Breast epithelium (tissue), 4 donors: ENCODE measurements at regions not wholly inside any gene's neighbourhood (a gene's known extent, or its start where the extent isn't known, plus 50 kb on each side); places are given as distances from the start of the nearest gene placed in this dataset.
"Not testable (repeated sequence)": the region's sequence is repeated elsewhere in the genome, so short reads cannot be mapped to it uniquely, and the experiment has no call there.

Experiments used
- DNase-seq, 2 donors: peaks; one replicate each; pipeline ENCODE4 v3.0.0-alpha.2; 2019; ENCODE audit warnings: low spot score in 2 of 2
- H3K27ac ChIP-seq, 2 donors: fragments of 200-600 bp; sonication (generic) in 1 of 2; one replicate each; pipeline ENCODE4 v1.5.1; 2016 to 2019; ENCODE audit warnings: mild to moderate bottlenecking in 1 of 2
- H3K27me3 ChIP-seq, 2 donors: fragments of 200-600 bp; sonication (generic) in 1 of 2; one replicate each; pipeline versions ENCODE4 v1.5.1 to v1.6.0; 2017 to 2019; ENCODE audit warnings: control low read depth in 1 of 2, mild to moderate bottlenecking in 1 of 2
- H3K36me3 ChIP-seq: fragments of 200-600 bp; one replicate; pipeline ENCODE4 v1.5.1; 2019
- H3K4me1 ChIP-seq, 2 donors: fragments of 200-600 bp; sonication (generic); one replicate each; pipeline ENCODE4 v1.5.1; 2016 to 2019; ENCODE audit warnings: control low read depth in 1 of 2
- H3K4me3 ChIP-seq, 3 donors: fragments of 200-600 bp; sonication (generic); 1 replicate in 2 of 3; 2 replicates in 1 of 3; pipeline ENCODE4 v1.5.1; 2016 to 2019; ENCODE audit warnings: mild to moderate bottlenecking in 3 of 3, moderate library complexity in 2 of 3
- H3K9me3 ChIP-seq, 2 donors: fragments of 200-600 bp; sonication (generic) in 1 of 2; one replicate each; pipeline ENCODE4 v1.5.1; 2016 to 2019; ENCODE audit warnings: control low read depth in 1 of 2
- CTCF ChIP-seq, 3 donors: fragments of 450-650 bp; IDR thresholded peaks; one replicate each; pipeline ENCODE4 v1.5.1; 2016 to 2017; ENCODE audit warnings: antibody characterized with exemption in 3 of 3, mild to moderate bottlenecking in 3 of 3, moderate library complexity in 3 of 3
- POLR2A ChIP-seq: fragments of 450-650 bp; IDR thresholded peaks from one replicate; pipeline ENCODE4 v1.6.1; 2016; ENCODE audit warnings: antibody characterized with exemption, mild to moderate bottlenecking, moderate library complexity
- POLR2AphosphoS5 ChIP-seq, 3 donors: sonication (generic); formaldehyde crosslinking; IDR thresholded peaks; one replicate each; pipeline ENCODE4 v1.6.1; 2017; ENCODE audit warnings: antibody characterized with exemption in 3 of 3
- intact Hi-C: fragments of 100-400 bp; cut with DNase I; formaldehyde crosslinking; loops from one replicate; pipeline ENCODE4 v1.15.1; 2023; ENCODE audit warnings: low total_unique reads

DNA sequence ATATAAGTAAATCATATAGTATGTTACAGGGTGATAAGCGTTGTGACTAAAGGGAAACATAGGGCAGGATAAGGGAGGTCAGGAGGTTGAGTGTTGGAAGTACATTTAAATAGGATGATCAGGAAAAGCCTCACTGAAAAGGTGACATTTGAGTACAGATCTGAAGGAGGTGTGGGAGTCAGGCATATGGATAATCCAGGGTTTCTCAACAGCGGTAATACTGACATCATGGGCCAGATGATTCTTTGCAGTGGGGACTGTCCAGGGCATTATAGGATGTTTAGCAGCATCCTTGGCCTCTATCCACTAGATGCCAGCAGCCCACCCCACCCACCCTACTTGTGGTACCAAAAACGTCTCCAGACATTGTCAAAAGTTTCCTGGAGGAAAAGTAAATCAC is 292.6 kb upstream of the PREP start:
- no peak for DNase-seq
- Histone ChIP-seq H3K4me3 (no peak overlapping the region), H3K9me3 (no peaks in the 10 kb centered on the region), H3K27me3 (no peaks in the 10 kb centered on the region), H3K27ac (no peak overlapping the region), H3K36me3 (no peaks in the 10 kb centered on the region), H3K4me1 (peaks cover 0 to 6% of the 10 kb centered on the region in 2 donors)
- intact Hi-C loops: no loop called here
- no peak for TF ChIP-seq POLR2AphosphoS5 (IDR thresholded peaks at IDR 0.05)
- no peak for TF ChIP-seq CTCF (IDR thresholded peaks at IDR 0.05)
- TF ChIP-seq POLR2A: no peak

GRCh38 chr6:105692613-105693215 is 289.8 kb upstream of the PREP start:
- intact Hi-C loops: no loop called here
- no peak overlapping the region for H3K4me3 ChIP-seq
- no peak for DNase-seq
- H3K36me3 ChIP-seq: no peaks in the 10 kb centered on the region
- no peaks in the 10 kb centered on the region for H3K9me3 ChIP-seq
- H3K27me3 ChIP-seq: no peaks in the 10 kb centered on the region
- H3K4me1 ChIP-seq: peaks cover 0 to 6% of the 10 kb centered on the region in 2 donors
- no peak overlapping the region for H3K27ac ChIP-seq
- no peak for TF ChIP-seq CTCF (IDR thresholded peaks at IDR 0.05)

GRCh38 chr6:105691971-105692370 is 289.1 kb upstream of the PREP start:
- no peak overlapping the region for H3K27ac ChIP-seq
- intact Hi-C loops: no loop called here

DNA sequence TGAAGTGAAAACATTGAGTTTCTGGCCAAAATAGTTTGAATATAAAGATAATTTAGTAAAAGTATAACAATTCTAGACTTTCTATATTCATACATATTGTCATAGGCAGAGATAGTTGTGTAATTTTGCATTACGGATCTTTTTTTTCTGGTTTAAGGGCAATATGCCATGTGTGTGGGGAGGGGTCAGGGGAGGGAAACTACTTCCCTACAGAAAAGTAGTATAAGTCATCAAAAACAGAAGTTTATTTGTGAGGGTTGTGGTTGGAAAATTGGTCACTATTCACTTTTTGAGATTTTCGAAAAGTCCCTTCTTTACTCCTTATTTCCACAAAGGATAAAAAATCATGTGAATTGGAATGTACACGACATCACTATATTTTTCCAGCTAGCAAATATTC is 288.2 kb upstream of the PREP start:
- DNase-seq: no peak
- intact Hi-C loops: no loop called here

More at GRCh38 chr6:105691971-105692370, 289.1 kb upstream of the PREP start:
- H3K9me3 ChIP-seq: peaks cover under 1 to 5% of the 10 kb centered on the region in 2 donors
- no peak for DNase-seq
- H3K4me1 ChIP-seq: peaks cover 0 to 6% of the 10 kb centered on the region in 2 donors
- TF ChIP-seq CTCF (IDR thresholded peaks at IDR 0.05) (no peak), POLR2A (no peak), POLR2AphosphoS5 (IDR thresholded peaks at IDR 0.05) (no peak)
- H3K27me3 ChIP-seq: no peaks in the 10 kb centered on the region
- no peaks in the 10 kb centered on the region for H3K36me3 ChIP-seq
- H3K4me3 ChIP-seq: no peak overlapping the region

GRCh38 chr6:105688573-105688972 is 285.7 kb upstream of the PREP start:
- DNase-seq: no peak
- Histone ChIP-seq H3K36me3 (no peaks in the 10 kb centered on the region), H3K27ac (no peak overlapping the region), H3K9me3 (peaks cover 8 to 15% of the 10 kb centered on the region in 2 donors), H3K4me1 (peaks cover 0 to 6% of the 10 kb centered on the region in 2 donors), H3K4me3 (no peak overlapping the region), H3K27me3 (no peaks in the 10 kb centered on the region)
- intact Hi-C loops: no loop called here
- no peak for TF ChIP-seq CTCF (IDR thresholded peaks at IDR 0.05)
- no peak for TF ChIP-seq POLR2AphosphoS5 (IDR thresholded peaks at IDR 0.05)
- no peak for TF ChIP-seq POLR2A

More for the DNA sequence above, 288.2 kb upstream of the PREP start:
- Histone ChIP-seq H3K4me3 (no peak overlapping the region), H3K9me3 (peaks cover 8 to 9% of the 10 kb centered on the region in 2 donors), H3K27ac (no peak overlapping the region), H3K27me3 (no peaks in the 10 kb centered on the region), H3K4me1 (peaks cover 0 to 6% of the 10 kb centered on the region in 2 donors), H3K36me3 (no peaks in the 10 kb centered on the region)
- TF ChIP-seq POLR2AphosphoS5 (IDR thresholded peaks at IDR 0.05): no peak
- TF ChIP-seq POLR2A: no peak
- TF ChIP-seq CTCF (IDR thresholded peaks at IDR 0.05): no peak

GRCh38 chr6:105686793-105687192 is 283.9 kb upstream of the PREP start:
- H3K27me3 ChIP-seq, H3K4me1 ChIP-seq, H3K27ac ChIP-seq, DNase-seq, H3K4me3 ChIP-seq, H3K36me3 ChIP-seq, intact Hi-C loops: not testable (repeated sequence)
- H3K9me3 ChIP-seq: peaks cover 8 to 16% of the 10 kb centered on the region in 2 donors
